ENCODE measurements at regions not wholly inside any gene's neighbourhood (a gene's known extent, or its start where the extent isn't known, plus 50 kb on each side); places are given as distances from the start of the nearest gene placed in this dataset.

DNA sequence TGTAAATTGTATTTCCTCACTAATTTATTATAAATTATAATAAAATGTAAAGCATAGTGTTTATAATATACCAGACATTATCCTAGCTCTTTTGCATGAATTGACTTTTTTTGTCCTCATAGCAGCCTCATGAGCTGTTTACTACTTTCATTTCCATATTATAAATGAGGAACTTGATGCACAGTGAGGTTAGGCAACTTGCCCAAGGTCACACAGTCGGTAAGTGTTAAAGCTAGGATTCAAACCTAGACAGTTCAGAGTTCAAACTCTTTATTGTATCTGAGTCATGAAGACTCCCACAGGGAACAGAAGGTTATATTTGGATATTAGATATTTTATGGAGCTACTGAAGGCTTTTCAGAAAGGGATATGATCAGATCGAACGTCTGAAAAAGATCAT is 322.2 kb upstream of the SATB1 start:
- no peaks in the 10 kb centered on the region for H3K27me3 ChIP-seq (ENCODE audit: control insufficient read depth, insufficient read depth, low read length)
- no peaks in the 10 kb centered on the region for H3K36me3 ChIP-seq (ENCODE audit: insufficient read depth, low read length)
- no peak overlapping the region for H3K4me2 ChIP-seq (ENCODE audit: low read length)
- H3K9me3 ChIP-seq (replicated peaks; ENCODE audit: low read length) = no peaks in the 10 kb centered on the region
- no peaks in the 10 kb centered on the region for H3K4me1 ChIP-seq (ENCODE audit: control insufficient read depth, insufficient read depth, low read length)
- no peak overlapping the region for H3K4me3 ChIP-seq (ENCODE audit: low read length)
- no peak overlapping the region for H3K9ac ChIP-seq (ENCODE audit: low read depth, low read length)

DNA sequence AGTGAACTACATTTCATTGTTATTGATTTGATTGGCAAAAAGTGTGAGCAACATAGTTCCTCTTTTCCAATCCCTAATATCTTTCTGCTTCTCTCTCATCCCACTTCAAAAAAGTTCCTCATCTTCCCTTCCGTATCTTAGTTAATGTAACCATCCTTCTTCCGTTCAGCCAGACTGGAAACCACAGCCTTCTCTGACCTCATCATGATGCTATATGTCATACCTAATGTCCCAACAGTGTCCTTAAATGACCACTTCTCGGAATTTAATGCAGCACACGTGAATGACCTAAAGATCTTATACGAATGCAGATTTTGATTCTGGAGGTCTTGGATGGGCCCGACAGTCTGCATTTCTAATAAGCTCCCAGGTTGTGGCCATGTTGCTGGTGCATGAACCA is 320.3 kb upstream of the SATB1 start:
- Histone ChIP-seq H3K4me3 (ENCODE audit: low read length) (no peak overlapping the region), H3K4me2 (ENCODE audit: low read length) (no peak overlapping the region), H3K4me1 (ENCODE audit: control insufficient read depth, insufficient read depth, low read length) (no peaks in the 10 kb centered on the region), H3K27me3 (ENCODE audit: control insufficient read depth, insufficient read depth, low read length) (no peaks in the 10 kb centered on the region), H3K9ac (ENCODE audit: low read depth, low read length) (no peak overlapping the region), H3K9me3 (replicated peaks; ENCODE audit: low read length) (no peaks in the 10 kb centered on the region), H3K36me3 (ENCODE audit: insufficient read depth, low read length) (no peaks in the 10 kb centered on the region)

DNA sequence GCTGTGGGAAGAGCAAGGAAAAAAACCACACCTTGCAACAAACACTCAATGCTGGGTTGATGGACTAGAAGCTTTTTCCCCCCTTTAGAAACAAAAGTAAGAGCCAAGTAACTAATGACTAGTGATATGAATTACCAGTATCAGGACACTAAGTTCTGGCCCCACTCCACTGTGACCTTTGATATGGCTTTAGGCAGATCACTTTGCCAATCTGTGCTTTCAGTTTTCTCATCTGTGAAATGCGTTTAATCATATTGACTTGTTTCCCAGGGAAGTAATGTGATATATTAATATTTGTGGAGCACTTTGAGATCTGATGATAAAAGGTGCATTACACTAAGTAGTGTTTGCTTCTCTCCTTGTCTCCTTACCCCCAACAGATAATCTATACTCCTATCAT is 319.3 kb upstream of the SATB1 start:
- no peaks in the 10 kb centered on the region for H3K9me3 ChIP-seq (replicated peaks; ENCODE audit: low read length)
- no peaks in the 10 kb centered on the region for H3K36me3 ChIP-seq (ENCODE audit: insufficient read depth, low read length)
- H3K27me3 ChIP-seq (ENCODE audit: control insufficient read depth, insufficient read depth, low read length) = no peaks in the 10 kb centered on the region
- no peak overlapping the region for H3K4me3 ChIP-seq (ENCODE audit: low read length)
- no peak overlapping the region for H3K9ac ChIP-seq (ENCODE audit: low read depth, low read length)
- no peak overlapping the region for H3K4me2 ChIP-seq (ENCODE audit: low read length)
- H3K4me1 ChIP-seq (ENCODE audit: control insufficient read depth, insufficient read depth, low read length) = no peaks in the 10 kb centered on the region

DNA sequence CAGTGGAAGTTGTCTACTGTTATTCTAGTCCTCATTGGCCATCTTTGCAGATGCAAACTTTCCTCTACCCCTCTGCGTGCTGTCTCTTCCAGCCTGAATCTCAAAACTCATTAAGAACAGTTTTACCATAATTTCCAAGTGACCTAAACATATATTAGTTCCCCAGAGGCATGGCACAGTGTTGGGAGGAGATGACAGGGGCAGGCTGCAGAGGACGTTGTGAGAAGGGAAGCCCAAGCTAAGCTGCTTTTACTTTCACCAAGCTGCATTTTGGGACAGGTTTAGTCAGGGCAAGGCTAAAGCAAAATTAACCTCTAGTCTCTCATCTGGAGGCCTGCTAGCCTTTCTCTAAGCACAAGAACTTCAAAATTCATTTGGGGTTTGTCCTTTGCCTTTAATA is 318.6 kb upstream of the SATB1 start:
- Histone ChIP-seq H3K9ac (ENCODE audit: low read depth, low read length) (no peak overlapping the region), H3K4me3 (ENCODE audit: low read length) (no peak overlapping the region), H3K36me3 (ENCODE audit: insufficient read depth, low read length) (no peaks in the 10 kb centered on the region), H3K4me1 (ENCODE audit: control insufficient read depth, insufficient read depth, low read length) (no peaks in the 10 kb centered on the region), H3K9me3 (replicated peaks; ENCODE audit: low read length) (no peaks in the 10 kb centered on the region), H3K27me3 (ENCODE audit: control insufficient read depth, insufficient read depth, low read length) (no peaks in the 10 kb centered on the region), H3K4me2 (ENCODE audit: low read length) (no peak overlapping the region)

GRCh38 chr3:18740631-18741583 is 315.8 kb upstream of the SATB1 start:
- Histone ChIP-seq H3K4me1 (ENCODE audit: control insufficient read depth, insufficient read depth, low read length) (no peaks in the 10 kb centered on the region), H3K4me3 (ENCODE audit: low read length) (no peak overlapping the region), H3K9me3 (replicated peaks; ENCODE audit: low read length) (no peaks in the 10 kb centered on the region), H3K27me3 (ENCODE audit: control insufficient read depth, insufficient read depth, low read length) (no peaks in the 10 kb centered on the region), H3K4me2 (ENCODE audit: low read length) (no peak overlapping the region), H3K9ac (ENCODE audit: low read depth, low read length) (no peak overlapping the region), H3K36me3 (ENCODE audit: insufficient read depth, low read length) (no peaks in the 10 kb centered on the region)

- H3K9me3 ChIP-seq (replicated peaks; ENCODE audit: low read length) = no peaks in the 10 kb centered on the region
- no peaks in the 10 kb centered on the region for H3K4me1 ChIP-seq (ENCODE audit: control insufficient read depth, insufficient read depth, low read length)
- no peaks in the 10 kb centered on the region for H3K36me3 ChIP-seq (ENCODE audit: insufficient read depth, low read length)
- H3K9ac ChIP-seq (ENCODE audit: low read depth, low read length) = no peak overlapping the region
- no peak overlapping the region for H3K4me2 ChIP-seq (ENCODE audit: low read length)
- H3K27me3 ChIP-seq (ENCODE audit: control insufficient read depth, insufficient read depth, low read length) = no peaks in the 10 kb centered on the region
- no peak overlapping the region for H3K4me3 ChIP-seq (ENCODE audit: low read length)
Measured at GRCh38 chr3:18739099-18739433, 313.9 kb upstream of the SATB1 start.

- no peaks in the 10 kb centered on the region for H3K27me3 ChIP-seq (ENCODE audit: control insufficient read depth, insufficient read depth, low read length)
- H3K9me3 ChIP-seq (replicated peaks; ENCODE audit: low read length) = no peaks in the 10 kb centered on the region
- no peak overlapping the region for H3K9ac ChIP-seq (ENCODE audit: low read depth, low read length)
- H3K4me2 ChIP-seq (ENCODE audit: low read length) = no peak overlapping the region
- H3K4me1 ChIP-seq (ENCODE audit: control insufficient read depth, insufficient read depth, low read length) = no peaks in the 10 kb centered on the region
- H3K4me3 ChIP-seq (ENCODE audit: low read length) = no peak overlapping the region
- no peaks in the 10 kb centered on the region for H3K36me3 ChIP-seq (ENCODE audit: insufficient read depth, low read length)
Measured at GRCh38 chr3:18738393-18739098, 313.4 kb upstream of the SATB1 start.

GRCh38 chr3:18735005-18735404 is 309.9 kb upstream of the SATB1 start:
- Histone ChIP-seq H3K4me2 (ENCODE audit: low read length) (no peak overlapping the region), H3K4me3 (ENCODE audit: low read length) (no peak overlapping the region), H3K9me3 (replicated peaks; ENCODE audit: low read length) (no peaks in the 10 kb centered on the region), H3K27me3 (ENCODE audit: control insufficient read depth, insufficient read depth, low read length) (no peaks in the 10 kb centered on the region), H3K4me1 (ENCODE audit: control insufficient read depth, insufficient read depth, low read length) (no peaks in the 10 kb centered on the region), H3K9ac (ENCODE audit: low read depth, low read length) (no peak overlapping the region), H3K36me3 (ENCODE audit: insufficient read depth, low read length) (no peaks in the 10 kb centered on the region)

DNA sequence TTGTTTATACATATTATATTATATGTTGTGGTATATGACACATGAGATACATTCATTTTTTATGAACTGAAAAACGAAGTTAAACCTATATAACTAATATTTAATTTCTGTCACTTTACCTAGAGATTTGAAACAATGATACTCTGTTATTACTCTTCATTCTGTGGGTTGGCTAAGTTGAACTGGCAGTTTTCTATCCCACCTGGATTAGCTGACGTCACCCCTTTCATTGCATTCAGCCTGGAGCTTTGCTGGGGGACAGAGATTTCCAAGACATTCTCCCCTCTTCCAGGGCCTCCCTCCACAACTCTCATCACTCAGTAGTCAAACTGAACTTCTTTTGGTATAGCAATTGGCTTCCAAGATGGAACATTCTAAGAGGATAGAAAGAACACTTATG is 309.2 kb upstream of the SATB1 start:
- Histone ChIP-seq H3K4me2 (ENCODE audit: low read length) (no peak overlapping the region), H3K9ac (ENCODE audit: low read depth, low read length) (no peak overlapping the region), H3K36me3 (ENCODE audit: insufficient read depth, low read length) (no peaks in the 10 kb centered on the region), H3K27me3 (ENCODE audit: control insufficient read depth, insufficient read depth, low read length) (no peaks in the 10 kb centered on the region), H3K4me3 (ENCODE audit: low read length) (no peak overlapping the region), H3K4me1 (ENCODE audit: control insufficient read depth, insufficient read depth, low read length) (no peaks in the 10 kb centered on the region), H3K9me3 (replicated peaks; ENCODE audit: low read length) (no peaks in the 10 kb centered on the region)

DNA sequence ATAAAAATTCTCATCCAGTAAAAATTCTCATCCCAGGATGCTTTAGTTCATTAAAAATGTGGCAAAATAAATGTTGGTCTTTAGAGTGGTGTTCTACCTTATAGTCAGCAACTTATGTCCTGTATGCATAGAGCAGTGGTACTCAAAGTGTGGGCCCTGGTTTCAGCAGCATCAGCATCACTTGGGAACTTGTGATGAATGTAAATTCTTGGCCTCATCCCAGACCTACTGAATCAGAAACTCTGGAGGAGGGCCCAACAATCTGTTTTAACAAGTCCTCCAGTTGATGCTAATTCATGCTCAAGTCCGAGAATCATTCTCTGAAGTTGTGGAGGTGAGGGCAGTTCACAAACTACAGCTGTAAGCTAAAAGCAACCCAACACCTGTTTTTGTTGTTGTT is 307.3 kb upstream of the SATB1 start:
- Histone ChIP-seq H3K9me3 (replicated peaks; ENCODE audit: low read length) (no peaks in the 10 kb centered on the region), H3K9ac (ENCODE audit: low read depth, low read length) (no peak overlapping the region), H3K4me2 (ENCODE audit: low read length) (no peak overlapping the region), H3K27me3 (ENCODE audit: control insufficient read depth, insufficient read depth, low read length) (no peaks in the 10 kb centered on the region), H3K36me3 (ENCODE audit: insufficient read depth, low read length) (no peaks in the 10 kb centered on the region), H3K4me3 (ENCODE audit: low read length) (no peak overlapping the region), H3K4me1 (ENCODE audit: control insufficient read depth, insufficient read depth, low read length) (no peaks in the 10 kb centered on the region)

GRCh38 chr3:18730491-18730890 is 305.4 kb upstream of the SATB1 start:
- H3K4me1 ChIP-seq (ENCODE audit: control insufficient read depth, insufficient read depth, low read length) = no peaks in the 10 kb centered on the region
- H3K9me3 ChIP-seq (replicated peaks; ENCODE audit: low read length) = no peaks in the 10 kb centered on the region

GRCh38 chr3:18729671-18730070 is 304.5 kb upstream of the SATB1 start:
- no peak overlapping the region for H3K4me2 ChIP-seq (ENCODE audit: low read length)
- H3K9ac ChIP-seq (ENCODE audit: low read depth, low read length) = no peak overlapping the region
- no peaks in the 10 kb centered on the region for H3K27me3 ChIP-seq (ENCODE audit: control insufficient read depth, insufficient read depth, low read length)
- H3K4me1 ChIP-seq (ENCODE audit: control insufficient read depth, insufficient read depth, low read length) = no peaks in the 10 kb centered on the region
- no peaks in the 10 kb centered on the region for H3K9me3 ChIP-seq (replicated peaks; ENCODE audit: low read length)
- no peak overlapping the region for H3K4me3 ChIP-seq (ENCODE audit: low read length)
- H3K36me3 ChIP-seq (ENCODE audit: insufficient read depth, low read length) = no peaks in the 10 kb centered on the region

More at GRCh38 chr3:18730491-18730890, 305.4 kb upstream of the SATB1 start:
- H3K36me3 ChIP-seq (ENCODE audit: insufficient read depth, low read length) = no peaks in the 10 kb centered on the region
- H3K9ac ChIP-seq (ENCODE audit: low read depth, low read length) = no peak overlapping the region
- H3K27me3 ChIP-seq (ENCODE audit: control insufficient read depth, insufficient read depth, low read length) = no peaks in the 10 kb centered on the region
- no peak overlapping the region for H3K4me2 ChIP-seq (ENCODE audit: low read length)
- no peak overlapping the region for H3K4me3 ChIP-seq (ENCODE audit: low read length)

Data from skeletal muscle satellite cell (primary cell).